ENCODE measurements at regions not wholly inside any gene's neighbourhood (a gene's known extent, or its start where the extent isn't known, plus 50 kb on each side); places are given as distances from the start of the nearest gene placed in this dataset.
"Not testable (repeated sequence)": the region's sequence is repeated elsewhere in the genome, so short reads cannot be mapped to it uniquely, and the experiment has no call there.

DNA sequence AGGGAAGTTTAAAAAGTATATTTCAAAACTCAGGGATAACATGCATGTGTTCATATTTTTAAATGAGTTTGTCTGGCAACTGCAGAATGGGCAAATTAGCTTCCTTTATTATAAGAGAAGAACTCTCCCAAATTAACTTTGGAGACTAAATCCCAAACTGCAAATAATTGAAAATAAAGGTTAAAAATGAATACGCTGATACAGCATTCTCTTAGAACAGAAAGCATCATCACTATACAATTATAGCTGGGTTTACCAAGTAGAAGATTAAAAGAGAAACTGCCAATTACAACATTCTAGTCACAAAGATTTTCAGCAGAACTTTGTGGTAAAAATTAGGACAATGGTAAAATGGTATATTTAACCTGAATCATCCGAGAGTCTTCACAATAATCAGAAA is 73.3 kb downstream of the OLFM4 start:
- no peak for DNase-seq (ENCODE audit: low read depth)

DNA sequence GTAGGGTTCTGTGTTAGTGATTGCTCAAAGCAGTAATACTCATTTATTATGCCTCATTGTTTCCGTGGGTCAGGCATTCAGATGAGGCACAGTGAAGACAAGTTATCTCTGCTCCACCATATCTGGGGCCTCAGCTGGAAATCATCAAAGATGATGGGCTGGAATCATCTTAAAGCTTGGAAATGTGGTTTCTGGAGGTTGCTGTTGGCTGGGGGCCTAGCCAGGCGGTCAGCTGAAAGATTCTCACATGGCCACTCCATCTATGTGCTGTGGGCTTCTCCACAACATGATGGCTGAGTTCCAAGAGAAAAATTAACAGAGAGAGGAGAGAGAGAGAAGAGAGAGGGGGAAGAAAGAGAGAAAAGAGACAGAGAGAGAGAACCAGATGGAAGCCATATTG is 75.5 kb downstream of the OLFM4 start:
- DNase-seq (ENCODE audit: low read depth) = no peak

- DNase-seq (ENCODE audit: low read depth) = no peak
Observed at GRCh38 chr13:53105477-53105876, 76.9 kb downstream of the OLFM4 start.

- DNase-seq (ENCODE audit: low read depth) = no peak
Observed at GRCh38 chr13:53105890-53106289, 77.3 kb downstream of the OLFM4 start.

- DNase-seq (ENCODE audit: low read depth) = no peak
Observed at GRCh38 chr13:53110181-53110580, 81.6 kb downstream of the OLFM4 start.

DNA sequence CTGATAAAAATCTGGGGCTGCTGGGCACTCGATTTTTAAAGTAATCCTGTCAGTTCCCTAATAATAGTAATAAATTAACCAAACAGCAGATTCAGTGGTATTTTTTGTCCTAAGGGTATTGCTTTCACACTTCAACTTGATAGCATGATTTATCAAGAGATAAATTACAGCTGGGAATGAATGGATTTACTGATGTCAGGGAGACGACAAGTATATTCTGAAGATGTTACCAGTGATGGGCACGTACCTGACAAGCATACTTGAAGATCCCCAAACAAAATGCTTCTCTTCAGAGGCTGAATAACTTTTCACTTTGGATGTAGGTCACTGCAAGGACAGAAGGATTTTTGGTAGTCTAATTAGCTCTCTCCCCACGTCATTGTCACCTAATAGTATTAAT is 82.0 kb downstream of the OLFM4 start:
- DNase-seq (ENCODE audit: low read depth) = no peak

GRCh38 chr13:53112522-53112921 is 83.9 kb downstream of the OLFM4 start:
- DNase-seq (ENCODE audit: low read depth) = no peak

DNA sequence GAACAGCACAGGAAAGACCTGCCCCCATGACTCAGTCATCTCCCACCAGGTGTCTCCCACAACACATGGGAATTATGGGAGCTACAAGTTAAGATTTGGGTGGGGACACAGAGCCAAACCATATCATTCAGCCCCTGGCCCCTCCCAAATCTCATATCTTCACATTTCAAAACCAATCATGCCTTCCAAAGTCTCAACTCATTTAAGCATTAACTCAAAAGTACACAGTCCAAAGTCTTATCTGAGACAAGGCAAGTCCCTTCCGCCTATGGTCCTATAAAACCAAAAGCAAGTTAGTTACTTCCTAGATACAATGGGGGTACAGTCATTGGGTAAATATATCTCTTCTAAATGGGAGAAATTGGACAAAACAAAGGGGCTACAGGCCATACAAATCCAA is 88.4 kb downstream of the OLFM4 start:
- not testable (repeated sequence) for DNase-seq (ENCODE audit: low read depth)

DNA sequence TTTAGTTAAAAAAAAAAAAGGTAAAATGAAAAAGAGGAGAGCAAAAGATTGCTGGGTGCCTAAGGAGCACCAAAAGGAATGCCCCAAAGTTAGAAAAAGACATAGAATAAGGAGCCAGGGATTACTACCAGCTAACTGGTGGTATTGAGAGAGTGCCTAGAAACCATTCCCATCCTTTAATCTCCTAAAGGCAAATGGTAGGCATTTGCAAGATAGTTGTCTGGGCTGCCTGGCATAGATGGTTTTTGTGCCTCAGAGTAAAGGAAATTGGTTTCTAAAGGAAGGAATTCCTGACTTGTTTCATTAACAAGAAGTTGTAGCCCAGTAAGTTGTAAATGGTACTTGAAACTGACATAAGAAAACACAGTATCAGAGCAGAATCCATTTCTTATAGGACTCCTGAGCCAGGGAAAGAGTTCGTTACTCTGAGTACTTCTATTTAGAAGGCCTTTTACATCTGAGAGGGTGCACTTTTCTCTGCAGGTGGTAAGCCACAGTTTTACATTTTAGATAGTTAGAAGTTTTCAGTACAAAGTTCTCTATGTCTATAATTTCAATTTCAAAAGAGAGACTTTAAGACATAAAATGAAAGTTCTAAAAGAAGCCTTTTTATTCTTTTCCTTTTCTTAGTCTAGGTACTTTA is 92.6 kb downstream of the OLFM4 start:
- DNase-seq (ENCODE audit: low read depth) = no peak

DNA sequence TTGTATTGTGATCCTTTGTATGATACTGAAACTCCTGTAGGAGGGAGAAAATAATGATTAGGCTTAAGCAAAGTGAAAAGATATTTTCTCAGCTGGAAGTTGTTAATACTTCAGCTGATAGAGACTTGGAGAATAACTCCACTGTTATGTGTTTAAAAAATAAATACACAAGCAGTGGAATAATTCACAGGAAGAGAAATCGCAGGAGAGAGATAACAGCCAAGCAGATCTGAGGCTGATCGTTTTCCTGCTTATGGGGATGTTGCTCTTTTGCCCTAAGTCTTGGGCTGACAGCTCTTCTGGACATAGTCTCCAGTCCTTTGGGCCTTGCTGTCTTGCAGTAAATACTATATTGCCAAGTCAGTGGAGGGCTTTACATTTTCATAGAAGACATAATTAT is 93.3 kb downstream of the OLFM4 start:
- DNase-seq (ENCODE audit: low read depth) = no peak

DNA sequence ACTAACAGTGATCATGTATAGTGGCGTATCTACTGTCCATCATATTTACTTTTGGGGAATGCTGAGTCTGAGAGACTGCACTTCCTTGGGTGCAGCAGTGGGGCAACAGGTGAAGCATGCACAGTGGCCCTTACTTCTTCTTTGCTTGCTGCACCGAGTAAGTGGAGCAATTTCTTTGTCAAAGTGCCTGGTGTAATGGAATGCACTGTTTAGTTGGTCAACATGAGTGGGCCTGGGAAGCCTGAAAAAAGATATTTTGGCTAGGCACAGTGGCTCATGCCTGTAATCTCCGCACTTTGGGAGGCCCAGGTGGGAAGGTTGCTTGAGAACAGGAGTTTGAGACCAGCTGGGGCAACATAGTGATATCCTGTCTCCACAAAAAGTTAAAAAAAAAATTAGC is 94.9 kb downstream of the OLFM4 start:
- DNase-seq (ENCODE audit: low read depth) = no peak

- DNase-seq (ENCODE audit: low read depth) = no peak
Observed at GRCh38 chr13:53124623-53125022, 96.0 kb downstream of the OLFM4 start.

GRCh38 chr13:53126841-53127245 is 98.2 kb downstream of the OLFM4 start:
- peak; percentile 95 for DNase-seq (ENCODE audit: low read depth)

- DNase-seq (ENCODE audit: low read depth) = no peak
Observed at GRCh38 chr13:53127373-53127772, 98.8 kb downstream of the OLFM4 start.

DNA sequence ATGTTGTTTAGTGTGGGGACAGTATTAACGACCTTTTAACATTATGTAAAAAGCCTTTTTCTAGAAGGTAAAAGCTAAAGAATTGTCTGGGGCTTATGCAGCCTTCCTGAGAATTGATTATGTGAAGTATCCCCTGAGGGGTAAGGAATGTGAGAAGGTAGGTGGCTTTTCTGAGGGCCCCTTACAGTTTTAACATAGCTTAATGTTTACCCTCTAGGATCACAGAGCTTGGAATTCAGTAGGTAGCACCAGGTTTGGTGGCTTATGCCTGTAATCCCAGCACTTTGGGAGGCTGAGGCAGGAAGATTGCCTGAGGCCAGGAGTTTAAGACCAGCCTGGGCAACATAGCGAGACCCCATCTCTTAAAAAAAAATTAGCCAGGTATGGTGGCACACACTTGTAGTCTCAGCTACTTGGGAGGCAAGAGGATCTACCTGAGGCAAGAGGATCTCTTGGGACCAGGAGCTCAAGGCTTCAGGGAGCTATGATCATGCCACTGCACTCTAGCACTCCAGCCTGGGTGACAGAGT is 101.3 kb downstream of the OLFM4 start:
- no peak for DNase-seq (ENCODE audit: low read depth)

DNA sequence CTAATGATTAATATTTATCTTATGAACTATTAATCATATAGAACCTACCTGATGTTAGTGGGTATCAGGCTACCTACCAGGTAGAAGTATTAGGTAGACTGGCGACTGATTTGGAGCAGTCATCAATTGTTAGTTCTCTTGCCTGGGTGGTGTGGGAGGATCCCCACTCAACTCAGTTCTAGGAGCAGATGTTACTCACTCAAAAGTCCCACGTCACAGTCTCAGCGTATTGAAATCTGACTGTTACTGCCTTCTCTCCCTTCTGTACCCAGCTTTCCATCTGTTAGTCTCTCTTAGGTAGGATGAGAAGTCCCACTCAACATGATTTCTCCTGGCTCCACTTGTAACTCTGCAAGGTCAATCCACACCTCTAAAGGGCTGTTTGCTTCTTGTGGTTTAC is 102.7 kb downstream of the OLFM4 start:
- DNase-seq (ENCODE audit: low read depth) = no peak

DNA sequence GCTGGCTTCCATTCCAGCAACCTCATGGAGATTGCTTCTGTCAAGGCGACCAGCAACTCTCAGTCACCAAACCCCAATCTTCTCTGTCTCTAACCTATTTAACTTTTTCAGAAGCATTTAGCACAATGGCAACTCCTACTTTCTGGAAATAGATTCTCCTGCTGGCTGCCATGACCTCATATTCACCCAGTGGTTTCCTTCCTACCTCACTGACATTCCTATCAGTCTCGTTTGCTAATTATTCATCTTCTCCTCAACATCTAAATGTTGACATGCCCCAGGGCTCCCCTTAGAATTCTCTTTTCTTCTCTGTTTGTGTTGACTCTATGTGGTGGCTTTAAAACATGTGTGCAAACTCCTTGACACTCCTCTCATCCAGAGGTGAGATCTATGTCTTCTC is 106.7 kb downstream of the OLFM4 start:
- no peak for DNase-seq (ENCODE audit: low read depth)

- DNase-seq (ENCODE audit: low read depth) = no peak
Observed at GRCh38 chr13:53136554-53137215, 108.1 kb downstream of the OLFM4 start.

DNA sequence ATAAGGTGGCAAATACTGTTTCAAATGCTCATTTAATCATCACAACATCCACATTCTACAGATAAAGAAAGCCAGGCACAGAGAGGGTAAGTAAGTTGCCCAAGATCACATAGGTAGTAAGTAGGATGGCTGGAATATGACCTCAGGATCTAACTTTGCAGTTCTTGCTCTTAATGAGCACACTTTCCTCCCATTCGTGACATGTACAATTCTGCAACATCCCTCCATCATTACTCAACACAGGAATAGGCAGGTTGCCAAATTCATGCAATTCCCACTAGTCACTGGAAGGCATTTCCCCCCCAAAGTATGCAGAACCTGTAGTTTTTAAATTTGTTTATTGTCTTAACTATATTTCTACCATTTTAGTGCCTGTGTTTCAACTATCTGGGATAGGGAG is 109.2 kb downstream of the OLFM4 start:
- no peak for DNase-seq (ENCODE audit: low read depth)

DNA sequence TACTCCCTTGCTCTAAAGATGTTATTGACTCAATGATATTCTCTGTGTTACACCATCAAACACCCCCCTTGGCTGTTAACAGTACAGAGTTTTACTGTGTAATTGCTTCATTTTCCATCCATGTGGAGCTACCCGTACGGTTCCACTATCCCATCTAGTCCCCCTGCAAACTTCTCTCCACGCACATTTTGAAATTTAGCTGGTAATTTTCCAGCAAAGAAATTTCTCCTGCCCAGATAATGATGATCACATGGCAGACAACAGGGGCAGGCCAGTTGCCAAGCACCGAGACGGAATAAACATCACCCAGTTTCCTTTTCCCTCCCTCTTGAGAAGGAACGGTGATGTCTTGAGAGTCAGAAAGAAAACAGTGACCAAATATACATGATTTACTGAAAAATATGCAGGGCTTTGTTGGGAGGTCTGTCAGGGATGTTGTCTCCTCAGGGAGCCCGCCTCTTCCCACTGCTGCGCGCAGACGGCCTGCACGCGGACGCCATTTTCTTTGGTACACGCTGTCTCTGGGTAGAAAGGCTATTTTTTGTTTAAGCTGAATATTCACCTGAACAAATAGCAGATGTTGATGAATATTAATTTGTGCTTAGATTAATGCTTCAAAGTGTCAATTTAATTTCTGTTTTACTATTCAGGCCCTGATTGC is 109.9 kb downstream of the OLFM4 start:
- DNase-seq (ENCODE audit: low read depth) = no peak

DNA sequence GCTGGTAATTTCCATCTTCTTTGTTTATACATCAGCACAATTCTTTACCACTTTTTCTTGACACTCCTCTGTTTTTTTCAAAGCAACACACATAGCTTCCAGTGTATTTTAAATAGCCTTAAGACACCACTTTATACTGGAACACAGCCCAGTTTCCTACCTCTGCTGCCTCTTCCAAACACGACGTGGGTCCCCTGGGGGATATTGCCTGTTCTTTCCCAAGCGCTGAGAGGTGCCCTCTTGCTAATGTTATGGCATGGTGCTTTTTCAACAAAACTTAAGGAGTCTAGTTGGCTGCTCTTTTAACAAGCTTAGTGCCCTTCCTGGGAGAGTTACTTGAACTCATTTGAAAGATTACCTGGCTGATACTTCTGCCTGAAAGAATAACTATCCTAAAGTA is 112.7 kb downstream of the OLFM4 start:
- no peak for DNase-seq (ENCODE audit: low read depth)

DNA sequence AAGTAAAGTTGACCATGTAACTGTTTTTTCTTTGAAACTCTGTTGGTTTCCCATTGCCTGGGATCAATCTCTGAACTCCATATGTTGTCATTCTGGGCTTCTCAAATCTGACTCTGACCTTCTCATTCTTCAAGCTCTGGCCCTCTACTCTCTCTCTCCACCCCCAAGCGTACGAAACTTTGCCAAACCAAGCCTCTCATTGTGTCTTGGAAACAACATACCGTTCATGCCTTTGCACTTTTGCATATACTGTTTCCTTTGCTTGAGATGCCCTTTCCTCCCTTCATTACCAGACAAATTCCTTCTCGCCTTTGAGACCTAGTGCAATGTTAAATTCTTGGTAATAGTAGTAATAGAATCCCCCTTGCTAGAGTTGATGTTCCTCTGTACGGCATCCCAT is 113.7 kb downstream of the OLFM4 start:
- no peak for DNase-seq (ENCODE audit: low read depth)

- DNase-seq (ENCODE audit: low read depth) = no peak
Observed at GRCh38 chr13:53143757-53144339, 115.2 kb downstream of the OLFM4 start.

Measured in forelimb muscle (tissue), 1 donor.